HEK293T (cell line): ENCODE measurements at regions not wholly inside any gene's neighbourhood (a gene's known extent, or its start where the extent isn't known, plus 50 kb on each side); places are given as distances from the start of the nearest gene placed in this dataset.

Experiments
- ARNT ChIP-seq: fragments of 450-650 bp; IDR thresholded peaks from 2 replicates; pipeline ENCODE4 v1.6.1; 2017; ENCODE audit warnings: mild to moderate bottlenecking
- BHLHE40 ChIP-seq: fragments of 450-650 bp; IDR thresholded peaks from 2 replicates; pipeline ENCODE4 v1.6.1; 2016; ENCODE audit warnings: mild to moderate bottlenecking, moderate library complexity, borderline replicate concordance
- FOXA1 ChIP-seq: fragments of 450-650 bp; IDR thresholded peaks from 2 replicates; pipeline ENCODE4 v1.6.1; 2016; ENCODE audit warnings: mild to moderate bottlenecking
- FOXM1 ChIP-seq: fragments of 450-650 bp; IDR thresholded peaks from 2 replicates; pipeline ENCODE4 v1.6.1; 2017; ENCODE audit warnings: mild to moderate bottlenecking, borderline replicate concordance
- NFRKB ChIP-seq: fragments of 450-650 bp; IDR thresholded peaks from 2 replicates; pipeline ENCODE4 v1.6.1; 2016; ENCODE audit warnings: mild to moderate bottlenecking, moderate library complexity
- TARDBP ChIP-seq: fragments of 450-650 bp; IDR thresholded peaks from 2 replicates; pipeline ENCODE4 v1.6.1; 2016

DNA sequence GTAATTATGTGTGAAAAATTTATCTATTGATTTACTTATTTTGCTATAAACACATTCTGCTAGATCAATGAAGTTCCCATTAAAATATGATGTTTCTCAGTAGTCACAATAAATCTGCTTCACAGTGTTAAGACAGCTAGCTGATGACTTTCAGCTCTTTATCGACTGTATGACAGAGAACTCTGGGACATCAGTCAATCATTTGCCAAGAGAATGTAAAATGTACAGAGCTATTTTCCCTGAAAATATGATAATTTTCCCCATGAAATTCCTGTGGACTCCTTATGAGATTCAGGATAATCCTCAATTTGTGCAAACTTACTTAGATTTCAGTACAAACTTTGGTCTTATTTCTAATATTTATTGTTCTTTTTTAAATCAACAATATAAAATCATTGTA is 430.5 kb downstream of the SLITRK6 start:
- TF ChIP-seq NFRKB (no peak), FOXM1 (no peak), ARNT (no peak), FOXA1 (no peak), TARDBP (no peak), BHLHE40 (no peak)
